Thyroid gland (tissue), 4 donors: ENCODE measurements at regions not wholly inside any gene's neighbourhood (a gene's known extent, or its start where the extent isn't known, plus 50 kb on each side); places are given as distances from the start of the nearest gene placed in this dataset.

Experiments used
- CTCF ChIP-seq, 6 experiments: fragments of 200-600 bp in 3 of 6; fragments of 450-650 bp in 3 of 6; sonication (generic) in 3 of 6; IDR thresholded peaks; one replicate each; pipeline ENCODE4 v1.5.1; 2016 to 2019; ENCODE audit warnings: antibody characterized with exemption in 6 of 6, mild to moderate bottlenecking in 2 of 6, inconsistent platforms in 1 of 6, moderate library complexity in 1 of 6
- POLR2A ChIP-seq, 2 donors: fragments of 450-650 bp; IDR thresholded peaks; one replicate each; pipeline ENCODE4 v1.6.1; 2017; ENCODE audit warnings: antibody characterized with exemption in 2 of 2, mild to moderate bottlenecking in 2 of 2, moderate library complexity in 1 of 2

- no peak for TF ChIP-seq CTCF (IDR thresholded peaks at IDR 0.05)
- no peak for TF ChIP-seq POLR2A (IDR thresholded peaks at IDR 0.05)
Measured at GRCh38 chr20:55456316-55456940, 548.9 kb downstream of the CBLN4 start.
